ENCODE measurements at regions not wholly inside any gene's neighbourhood (a gene's known extent, or its start where the extent isn't known, plus 50 kb on each side); places are given as distances from the start of the nearest gene placed in this dataset.

DNA sequence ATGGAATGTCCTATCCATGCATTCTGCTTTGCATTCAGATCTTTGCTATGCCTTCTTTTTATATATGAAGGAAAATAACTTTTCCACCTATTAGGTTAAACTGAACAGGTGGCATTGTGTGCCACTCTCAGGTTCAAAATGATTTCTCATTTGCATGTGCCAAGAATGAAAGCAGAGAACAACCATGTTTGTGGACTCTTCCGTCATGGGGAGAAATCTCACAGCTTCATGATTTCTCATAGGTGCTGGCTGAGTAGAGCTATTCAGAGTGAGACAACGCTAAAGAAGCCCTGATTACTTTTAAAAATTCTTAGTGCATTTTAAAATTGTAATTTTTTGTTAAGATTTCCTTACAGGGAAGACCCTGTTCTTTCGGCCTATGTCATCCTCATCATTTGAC is 472.1 kb downstream of the RASEF start:
- TF ChIP-seq, protein P1, sequence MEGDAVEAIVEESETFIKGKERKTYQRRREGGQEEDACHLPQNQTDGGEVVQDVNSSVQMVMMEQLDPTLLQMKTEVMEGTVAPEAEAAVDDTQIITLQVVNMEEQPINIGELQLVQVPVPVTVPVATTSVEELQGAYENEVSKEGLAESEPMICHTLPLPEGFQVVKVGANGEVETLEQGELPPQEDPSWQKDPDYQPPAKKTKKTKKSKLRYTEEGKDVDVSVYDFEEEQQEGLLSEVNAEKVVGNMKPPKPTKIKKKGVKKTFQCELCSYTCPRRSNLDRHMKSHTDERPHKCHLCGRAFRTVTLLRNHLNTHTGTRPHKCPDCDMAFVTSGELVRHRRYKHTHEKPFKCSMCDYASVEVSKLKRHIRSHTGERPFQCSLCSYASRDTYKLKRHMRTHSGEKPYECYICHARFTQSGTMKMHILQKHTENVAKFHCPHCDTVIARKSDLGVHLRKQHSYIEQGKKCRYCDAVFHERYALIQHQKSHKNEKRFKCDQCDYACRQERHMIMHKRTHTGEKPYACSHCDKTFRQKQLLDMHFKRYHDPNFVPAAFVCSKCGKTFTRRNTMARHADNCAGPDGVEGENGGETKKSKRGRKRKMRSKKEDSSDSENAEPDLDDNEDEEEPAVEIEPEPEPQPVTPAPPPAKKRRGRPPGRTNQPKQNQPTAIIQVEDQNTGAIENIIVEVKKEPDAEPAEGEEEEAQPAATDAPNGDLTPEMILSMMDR (IDR thresholded peaks at IDR 0.05; ENCODE audit: low read depth, low read length): no peak
- DNase-seq (ENCODE audit: extremely low read depth, low read depth): no peak

DNA sequence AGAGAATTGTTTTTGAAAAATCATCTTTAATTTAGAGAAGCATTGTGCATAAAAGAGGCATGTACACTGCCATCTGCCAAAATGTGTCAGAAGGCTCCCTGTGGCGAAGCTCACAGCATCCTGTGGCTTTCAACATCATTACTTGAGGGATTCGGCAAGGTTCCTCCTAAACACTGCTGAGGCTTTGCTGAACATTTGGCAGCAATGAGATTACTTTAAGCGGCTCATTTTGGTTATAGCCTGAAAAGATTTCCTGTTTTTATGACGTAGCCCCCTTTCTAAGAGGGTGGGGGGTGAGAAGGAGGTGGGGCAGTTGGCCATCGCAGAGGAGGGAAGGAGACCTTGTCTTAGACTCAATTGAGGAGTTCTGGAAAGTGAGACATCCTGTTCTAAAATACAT is 469.4 kb downstream of the RASEF start:
- TF ChIP-seq, protein P1 (IDR thresholded peaks at IDR 0.05; ENCODE audit: low read depth, low read length): no peak
- DNase-seq (ENCODE audit: extremely low read depth, low read depth): no peak

DNA sequence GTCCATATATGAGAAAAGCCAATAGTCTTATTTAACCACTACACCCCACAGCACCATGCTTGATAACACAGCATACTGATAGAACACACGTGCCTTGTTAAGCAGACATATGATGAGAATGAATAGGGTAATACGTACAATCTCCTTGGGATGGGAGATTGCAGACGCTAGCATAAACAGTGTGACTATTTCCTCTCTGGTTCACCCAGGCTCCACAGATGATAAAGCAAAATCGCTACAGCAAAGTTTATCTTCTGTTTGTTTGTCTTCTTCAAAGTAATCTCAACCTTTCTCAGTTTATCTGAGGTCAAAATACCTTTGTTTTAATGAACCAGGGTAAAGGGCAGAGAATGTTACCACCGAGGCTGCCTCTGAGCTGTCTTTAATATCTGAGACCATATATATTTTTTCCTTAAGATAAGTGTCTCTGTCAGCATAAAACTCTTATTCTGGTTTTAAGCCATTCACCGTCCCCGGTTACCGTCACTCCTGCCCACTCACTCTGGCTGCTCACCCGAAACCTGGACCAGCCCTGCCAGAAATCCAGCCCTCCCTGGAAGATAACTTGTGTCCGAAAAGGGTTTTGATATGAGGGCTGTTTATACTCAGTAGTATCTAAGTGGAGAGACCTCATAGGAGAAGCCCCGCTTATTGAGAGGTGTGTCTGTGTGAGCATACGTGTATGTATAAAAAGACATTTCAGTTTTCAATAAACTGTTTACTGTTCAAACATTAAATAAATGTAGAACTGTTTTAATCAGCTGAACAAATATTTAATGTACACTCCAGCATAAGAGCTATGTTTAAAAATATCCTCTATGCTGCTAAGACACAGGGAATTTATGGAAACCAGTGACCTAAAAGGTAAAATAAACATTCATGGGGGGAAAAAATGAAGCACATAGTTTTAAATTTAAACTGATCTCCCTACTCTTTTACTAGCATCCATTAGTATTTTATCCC is 465.4 kb downstream of the RASEF start:
- TF ChIP-seq, protein P1 (IDR thresholded peaks at IDR 0.05; ENCODE audit: low read depth, low read length): no peak
- DNase-seq (ENCODE audit: extremely low read depth, low read depth): no peak

DNA sequence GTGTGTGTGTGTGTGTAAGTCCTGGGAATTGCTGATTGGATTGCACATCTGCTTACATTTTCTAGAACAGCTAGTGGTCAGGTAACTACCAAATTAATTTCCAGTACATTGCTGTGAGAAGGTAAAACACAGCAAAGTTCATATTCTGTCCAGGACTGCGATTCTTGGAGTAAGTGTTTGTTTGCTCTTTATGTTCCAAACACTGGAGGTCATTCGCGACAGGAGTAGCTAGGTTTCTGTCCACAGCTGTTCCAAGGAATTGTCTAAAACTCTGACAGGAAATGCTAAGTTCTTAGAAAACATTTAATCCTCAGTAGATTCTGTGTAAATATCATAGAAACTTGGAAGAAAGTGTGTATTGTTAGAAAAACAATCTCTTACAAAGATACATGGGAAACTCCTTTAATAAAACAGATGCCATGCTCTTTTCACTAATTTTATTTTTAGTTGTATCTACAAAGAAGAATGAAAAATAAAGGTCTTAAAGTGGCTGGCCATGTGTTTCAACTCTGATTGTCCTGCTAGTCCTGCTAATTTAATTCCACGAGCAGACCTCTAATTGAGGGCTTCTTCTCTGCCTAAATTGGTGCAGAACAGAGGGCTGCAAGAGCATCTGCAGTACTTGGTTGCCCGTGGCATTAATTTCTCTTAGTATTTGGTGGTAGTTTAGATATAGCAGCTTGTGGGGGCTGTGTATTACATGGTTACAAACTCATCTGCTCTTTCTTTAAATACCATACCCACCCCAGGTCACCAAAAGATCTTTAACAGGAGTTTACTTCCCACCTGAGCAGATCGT is 464.5 kb downstream of the RASEF start:
- TF ChIP-seq, protein P1 (IDR thresholded peaks at IDR 0.05; ENCODE audit: low read depth, low read length): no peak
- DNase-seq (ENCODE audit: extremely low read depth, low read depth): no peak

DNA sequence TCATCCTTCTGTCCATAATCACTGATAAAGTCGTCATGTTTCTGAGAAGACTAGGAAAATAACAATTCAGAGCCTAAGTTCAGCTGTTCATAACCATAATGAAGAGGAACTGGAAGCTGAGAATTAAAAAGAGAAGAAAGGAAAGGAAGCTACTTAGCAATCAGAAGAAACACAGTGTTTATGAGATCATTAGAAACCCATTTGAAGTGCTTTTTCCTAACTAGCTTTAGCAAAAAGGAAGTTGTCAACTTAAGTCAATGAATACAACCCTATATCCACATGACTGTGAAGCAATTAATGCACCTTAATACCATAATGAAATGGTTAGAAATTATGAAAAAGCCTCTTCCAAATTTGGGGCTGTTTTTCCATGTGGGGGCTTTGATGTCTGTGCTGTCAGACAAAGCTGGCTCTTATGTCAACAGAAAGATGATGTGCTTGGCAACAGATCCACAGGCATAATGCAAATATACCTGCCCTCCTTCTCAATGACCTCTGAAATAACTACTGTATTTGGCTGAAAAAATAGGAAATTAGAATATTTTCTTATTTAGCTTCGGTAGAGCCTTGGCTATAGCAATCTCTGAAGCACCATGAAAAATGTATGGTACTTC is 463.5 kb downstream of the RASEF start:
- TF ChIP-seq, protein P1 (IDR thresholded peaks at IDR 0.05; ENCODE audit: low read depth, low read length): no peak
- DNase-seq (ENCODE audit: extremely low read depth, low read depth): no peak

DNA sequence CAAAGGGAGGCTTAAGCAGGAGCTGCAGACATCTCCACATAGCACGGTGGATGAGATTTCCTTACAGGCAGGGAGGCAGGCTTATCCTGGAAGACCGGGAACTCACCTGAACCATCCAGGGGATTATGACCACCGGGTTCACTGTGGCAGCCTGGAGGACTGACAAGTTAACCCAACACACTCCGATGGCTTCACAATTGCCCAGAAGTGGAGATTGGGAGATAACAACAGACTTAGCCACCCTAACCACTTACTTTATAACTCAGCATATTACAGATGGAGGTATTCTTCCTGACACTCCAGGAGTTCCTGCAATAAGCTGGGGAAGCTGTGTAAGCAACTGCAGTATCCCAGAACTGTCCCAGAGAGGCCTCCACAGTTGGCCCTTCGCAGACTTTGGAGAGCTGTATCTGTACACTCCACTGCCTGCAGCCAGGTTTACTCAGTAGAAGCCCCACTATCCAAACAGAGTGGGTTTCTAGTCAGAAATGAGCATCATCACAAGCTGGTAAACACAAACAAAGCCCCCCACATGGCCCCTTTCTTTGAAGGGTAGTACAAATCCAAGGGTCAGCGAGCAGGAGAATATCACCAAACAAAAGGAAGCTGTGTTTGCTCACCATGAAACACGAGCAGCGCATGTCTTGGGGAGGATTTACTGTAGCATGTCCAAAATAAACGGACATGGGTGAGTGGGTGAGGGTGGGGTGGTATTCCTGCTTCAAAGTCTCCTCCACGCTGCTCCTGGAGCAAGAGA is 462.2 kb downstream of the RASEF start:
- TF ChIP-seq, protein P1 (IDR thresholded peaks at IDR 0.05; ENCODE audit: low read depth, low read length): no peak
- DNase-seq (ENCODE audit: extremely low read depth, low read depth): no peak
